Liver (tissue), 8 donors: ENCODE measurements at regions not wholly inside any gene's neighbourhood (a gene's known extent, or its start where the extent isn't known, plus 50 kb on each side); places are given as distances from the start of the nearest gene placed in this dataset.

Experiments
- DNase-seq: peaks from one replicate; pipeline ENCODE4 v3.0.0-alpha.2; 2017; ENCODE audit warnings: low spot score
- H3K27ac ChIP-seq, 2 donors: one replicate each; pipeline ENCODE4 v1.7.0; 2013; ENCODE audit warnings: inconsistent platforms in 2 of 2, low read length in 2 of 2, control low read depth in 1 of 2, low read depth in 1 of 2, mild to moderate bottlenecking in 1 of 2
- H3K27me3 ChIP-seq, 4 donors: one replicate each; pipeline versions ENCODE4 v1.6.1 to v1.7.0; 2013; ENCODE audit warnings: low read length in 3 of 4, inconsistent platforms in 1 of 4, mild to moderate bottlenecking in 1 of 4, moderate library complexity in 1 of 4; ENCODE audit not compliant: control insufficient read depth in 4 of 4, insufficient read depth in 4 of 4
- H3K36me3 ChIP-seq, 4 donors: one replicate each; pipeline versions ENCODE4 v1.6.1 to v1.7.0; 2013; ENCODE audit warnings: low read length in 3 of 4, mild to moderate bottlenecking in 3 of 4, low read depth in 1 of 4, moderate library complexity in 1 of 4; ENCODE audit not compliant: control insufficient read depth in 4 of 4, insufficient read depth in 3 of 4
- H3K4me1 ChIP-seq, 4 donors: one replicate each; pipeline versions ENCODE4 v1.6.1 to v1.7.0; 2013; ENCODE audit warnings: low read length in 3 of 4, mild to moderate bottlenecking in 3 of 4, moderate library complexity in 1 of 4; ENCODE audit not compliant: control insufficient read depth in 4 of 4, insufficient read depth in 4 of 4
- H3K4me3 ChIP-seq, 3 donors: one replicate each; pipeline versions ENCODE4 v1.6.1 to v1.7.0; 2013; ENCODE audit warnings: low read length in 3 of 3, control low read depth in 1 of 3, low read depth in 1 of 3, mild to moderate bottlenecking in 1 of 3
- H3K9ac ChIP-seq, 2 donors: one replicate each; pipeline ENCODE4 v1.7.0; 2013; ENCODE audit warnings: low read length in 2 of 2, mild to moderate bottlenecking in 2 of 2, moderate library complexity in 2 of 2, control low read depth in 1 of 2, low read depth in 1 of 2
- H3K9me3 ChIP-seq, 4 donors: one replicate each; pipeline versions ENCODE4 v1.6.1 to v1.7.0; 2013; ENCODE audit warnings: low read length in 3 of 4; ENCODE audit not compliant: control insufficient read depth in 4 of 4
- EGR1 ChIP-seq, 2 donors: IDR thresholded peaks; 2 replicates each; pipeline ENCODE4 v1.6.1; 2016 to 2018; ENCODE audit warnings: antibody characterized with exemption in 2 of 2, low read depth in 2 of 2
- FOXA2 ChIP-seq: IDR thresholded peaks from 2 replicates; pipeline ENCODE4 v1.6.1; 2016; ENCODE audit warnings: antibody characterized with exemption
- HNF4A ChIP-seq, 2 donors: conservative IDR thresholded peaks; 2 replicates each; pipeline ENCODE4 v1.6.1; 2016; ENCODE audit warnings: antibody characterized with exemption in 2 of 2, mild to moderate bottlenecking in 2 of 2
- HNF4G ChIP-seq: IDR thresholded peaks from 2 replicates; pipeline ENCODE4 v1.6.1; 2016; ENCODE audit warnings: antibody characterized with exemption
- NR2F2 ChIP-seq: IDR thresholded peaks from 2 replicates; pipeline ENCODE4 v1.6.1; 2016; ENCODE audit warnings: antibody characterized with exemption
- RAD21 ChIP-seq, 2 donors: IDR thresholded peaks; 2 replicates each; pipeline ENCODE4 v1.6.1; 2016; ENCODE audit warnings: antibody characterized with exemption in 2 of 2, mild to moderate bottlenecking in 2 of 2
- RXRA ChIP-seq, 2 donors: IDR thresholded peaks; 2 replicates each; pipeline ENCODE4 v1.6.1; 2017 to 2018; ENCODE audit warnings: antibody characterized with exemption in 2 of 2, mild to moderate bottlenecking in 1 of 2
- SP1 ChIP-seq: IDR thresholded peaks from 2 replicates; pipeline ENCODE4 v1.6.1; 2018; ENCODE audit warnings: antibody characterized with exemption, mild to moderate bottlenecking
- TAF1 ChIP-seq: conservative IDR thresholded peaks from 2 replicates; pipeline ENCODE4 v1.6.1; 2016; ENCODE audit warnings: antibody characterized with exemption, mild to moderate bottlenecking
- YY1 ChIP-seq: IDR thresholded peaks from 2 replicates; pipeline ENCODE4 v1.6.1; 2016; ENCODE audit warnings: antibody characterized with exemption, mild to moderate bottlenecking
- WGBS: extraction: QIAGEN DNeasy Blood & Tissue Kit; methylation state at CpG from one replicate; pipeline ENCODE4 v1.1.7; 2013; 5-methylcytosine and 5-hydroxymethylcytosine counted together
- TF ChIP-seq, protein P1 (sequence below): IDR thresholded peaks from 2 replicates; pipeline ENCODE4 v1.6.1; 2016; ENCODE audit warnings: antibody characterized with exemption
- TF ChIP-seq, protein P2 (sequence below): fragments of 150-350 bp; IDR thresholded peaks from 2 replicates; pipeline ENCODE4 v1.5.1; 2017; ENCODE audit warnings: improper control_type of control experiment, low read depth, low read length; ENCODE audit not compliant: missing input control
- TF ChIP-seq, protein P3 (sequence below): IDR thresholded peaks from 2 replicates; pipeline ENCODE4 v1.6.1; 2016; ENCODE audit warnings: antibody characterized with exemption
- TF ChIP-seq, protein P4 (sequence below): IDR thresholded peaks from 2 replicates; pipeline ENCODE4 v1.6.1; 2016; ENCODE audit warnings: antibody characterized with exemption
- TF ChIP-seq, protein P5 (sequence below): IDR thresholded peaks from 2 replicates; pipeline ENCODE4 v1.6.1; 2016; ENCODE audit warnings: antibody characterized with exemption, mild to moderate bottlenecking
- donor health status: healthy.
- donor health status: healthy.
- donor health status: healthy.
- donor health status: healthy.
- donor health status: healthy.

DNA sequence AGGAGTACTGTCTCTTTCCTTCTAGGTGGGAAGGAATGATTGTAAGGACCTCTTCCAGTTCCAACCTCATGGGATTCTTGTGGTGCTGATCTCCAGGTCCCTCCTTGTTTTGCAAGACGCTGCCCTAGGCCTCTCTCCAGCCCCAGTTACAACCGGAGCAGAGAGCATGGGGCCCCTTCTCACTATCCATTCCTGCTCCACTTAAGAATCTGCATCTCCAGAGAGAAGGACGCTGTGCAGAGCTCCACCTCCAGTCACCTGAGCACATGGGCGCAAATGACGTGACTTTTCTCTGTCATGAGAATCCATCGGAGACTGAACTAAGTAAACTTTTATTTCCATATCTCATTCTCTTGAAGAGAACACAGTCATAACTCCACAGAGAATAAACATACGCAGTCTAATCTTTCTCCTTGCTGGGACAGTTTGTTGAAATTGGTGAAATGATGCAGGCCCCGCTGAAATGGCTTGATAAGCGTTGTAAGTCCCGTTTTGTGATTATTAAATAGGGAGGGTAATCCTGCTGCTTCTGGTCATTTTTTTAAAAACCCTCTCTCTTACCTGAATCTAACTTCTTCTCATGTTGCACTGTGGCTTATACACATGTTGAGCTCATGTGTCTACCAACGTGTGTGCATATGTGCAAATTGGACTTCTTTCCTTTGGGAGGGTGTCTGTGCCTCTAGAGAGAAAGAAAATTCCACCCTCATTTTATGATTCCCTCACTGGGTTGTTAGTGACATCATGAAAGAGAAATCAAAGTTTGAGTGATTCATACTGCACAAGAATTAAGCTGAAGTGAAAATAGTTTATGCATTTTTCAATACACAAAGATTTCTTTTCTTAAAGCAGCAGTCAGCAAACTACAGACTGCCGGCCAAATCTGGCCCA lies 133.2 kb upstream of the TBX20 start:
- H3K36me3 ChIP-seq: no peaks in the 10 kb centered on the region
- H3K27ac ChIP-seq: peak overlapping the region in 1 of 2 donors; percentile 25
- no peaks in the 10 kb centered on the region for H3K9me3 ChIP-seq
- H3K4me1 ChIP-seq: no peaks in the 10 kb centered on the region
- TF ChIP-seq FOXA2 (no peak), HNF4A (conservative IDR thresholded peaks at IDR 0.05) (no peak), RXRA (IDR thresholded peaks at IDR 0.05) (no peak), HNF4G (no peak), RAD21 (IDR thresholded peaks at IDR 0.05) (no peak), NR2F2 (no peak), TAF1 (no peak), EGR1 (IDR thresholded peaks at IDR 0.05; ENCODE audit: low read depth in 2 of 2) (no peak), YY1 (no peak), SP1 (no peak)
- TF ChIP-seq, protein P1, sequence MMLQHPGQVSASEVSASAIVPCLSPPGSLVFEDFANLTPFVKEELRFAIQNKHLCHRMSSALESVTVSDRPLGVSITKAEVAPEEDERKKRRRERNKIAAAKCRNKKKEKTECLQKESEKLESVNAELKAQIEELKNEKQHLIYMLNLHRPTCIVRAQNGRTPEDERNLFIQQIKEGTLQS: no peak
- TF ChIP-seq, protein P2, sequence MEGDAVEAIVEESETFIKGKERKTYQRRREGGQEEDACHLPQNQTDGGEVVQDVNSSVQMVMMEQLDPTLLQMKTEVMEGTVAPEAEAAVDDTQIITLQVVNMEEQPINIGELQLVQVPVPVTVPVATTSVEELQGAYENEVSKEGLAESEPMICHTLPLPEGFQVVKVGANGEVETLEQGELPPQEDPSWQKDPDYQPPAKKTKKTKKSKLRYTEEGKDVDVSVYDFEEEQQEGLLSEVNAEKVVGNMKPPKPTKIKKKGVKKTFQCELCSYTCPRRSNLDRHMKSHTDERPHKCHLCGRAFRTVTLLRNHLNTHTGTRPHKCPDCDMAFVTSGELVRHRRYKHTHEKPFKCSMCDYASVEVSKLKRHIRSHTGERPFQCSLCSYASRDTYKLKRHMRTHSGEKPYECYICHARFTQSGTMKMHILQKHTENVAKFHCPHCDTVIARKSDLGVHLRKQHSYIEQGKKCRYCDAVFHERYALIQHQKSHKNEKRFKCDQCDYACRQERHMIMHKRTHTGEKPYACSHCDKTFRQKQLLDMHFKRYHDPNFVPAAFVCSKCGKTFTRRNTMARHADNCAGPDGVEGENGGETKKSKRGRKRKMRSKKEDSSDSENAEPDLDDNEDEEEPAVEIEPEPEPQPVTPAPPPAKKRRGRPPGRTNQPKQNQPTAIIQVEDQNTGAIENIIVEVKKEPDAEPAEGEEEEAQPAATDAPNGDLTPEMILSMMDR: no peak
- TF ChIP-seq, protein P3, sequence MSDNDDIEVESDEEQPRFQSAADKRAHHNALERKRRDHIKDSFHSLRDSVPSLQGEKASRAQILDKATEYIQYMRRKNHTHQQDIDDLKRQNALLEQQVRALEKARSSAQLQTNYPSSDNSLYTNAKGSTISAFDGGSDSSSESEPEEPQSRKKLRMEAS: no peak
- TF ChIP-seq, protein P4, sequence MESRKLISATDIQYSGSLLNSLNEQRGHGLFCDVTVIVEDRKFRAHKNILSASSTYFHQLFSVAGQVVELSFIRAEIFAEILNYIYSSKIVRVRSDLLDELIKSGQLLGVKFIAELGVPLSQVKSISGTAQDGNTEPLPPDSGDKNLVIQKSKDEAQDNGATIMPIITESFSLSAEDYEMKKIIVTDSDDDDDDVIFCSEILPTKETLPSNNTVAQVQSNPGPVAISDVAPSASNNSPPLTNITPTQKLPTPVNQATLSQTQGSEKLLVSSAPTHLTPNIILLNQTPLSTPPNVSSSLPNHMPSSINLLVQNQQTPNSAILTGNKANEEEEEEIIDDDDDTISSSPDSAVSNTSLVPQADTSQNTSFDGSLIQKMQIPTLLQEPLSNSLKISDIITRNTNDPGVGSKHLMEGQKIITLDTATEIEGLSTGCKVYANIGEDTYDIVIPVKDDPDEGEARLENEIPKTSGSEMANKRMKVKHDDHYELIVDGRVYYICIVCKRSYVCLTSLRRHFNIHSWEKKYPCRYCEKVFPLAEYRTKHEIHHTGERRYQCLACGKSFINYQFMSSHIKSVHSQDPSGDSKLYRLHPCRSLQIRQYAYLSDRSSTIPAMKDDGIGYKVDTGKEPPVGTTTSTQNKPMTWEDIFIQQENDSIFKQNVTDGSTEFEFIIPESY: no peak
- TF ChIP-seq, protein P5, sequence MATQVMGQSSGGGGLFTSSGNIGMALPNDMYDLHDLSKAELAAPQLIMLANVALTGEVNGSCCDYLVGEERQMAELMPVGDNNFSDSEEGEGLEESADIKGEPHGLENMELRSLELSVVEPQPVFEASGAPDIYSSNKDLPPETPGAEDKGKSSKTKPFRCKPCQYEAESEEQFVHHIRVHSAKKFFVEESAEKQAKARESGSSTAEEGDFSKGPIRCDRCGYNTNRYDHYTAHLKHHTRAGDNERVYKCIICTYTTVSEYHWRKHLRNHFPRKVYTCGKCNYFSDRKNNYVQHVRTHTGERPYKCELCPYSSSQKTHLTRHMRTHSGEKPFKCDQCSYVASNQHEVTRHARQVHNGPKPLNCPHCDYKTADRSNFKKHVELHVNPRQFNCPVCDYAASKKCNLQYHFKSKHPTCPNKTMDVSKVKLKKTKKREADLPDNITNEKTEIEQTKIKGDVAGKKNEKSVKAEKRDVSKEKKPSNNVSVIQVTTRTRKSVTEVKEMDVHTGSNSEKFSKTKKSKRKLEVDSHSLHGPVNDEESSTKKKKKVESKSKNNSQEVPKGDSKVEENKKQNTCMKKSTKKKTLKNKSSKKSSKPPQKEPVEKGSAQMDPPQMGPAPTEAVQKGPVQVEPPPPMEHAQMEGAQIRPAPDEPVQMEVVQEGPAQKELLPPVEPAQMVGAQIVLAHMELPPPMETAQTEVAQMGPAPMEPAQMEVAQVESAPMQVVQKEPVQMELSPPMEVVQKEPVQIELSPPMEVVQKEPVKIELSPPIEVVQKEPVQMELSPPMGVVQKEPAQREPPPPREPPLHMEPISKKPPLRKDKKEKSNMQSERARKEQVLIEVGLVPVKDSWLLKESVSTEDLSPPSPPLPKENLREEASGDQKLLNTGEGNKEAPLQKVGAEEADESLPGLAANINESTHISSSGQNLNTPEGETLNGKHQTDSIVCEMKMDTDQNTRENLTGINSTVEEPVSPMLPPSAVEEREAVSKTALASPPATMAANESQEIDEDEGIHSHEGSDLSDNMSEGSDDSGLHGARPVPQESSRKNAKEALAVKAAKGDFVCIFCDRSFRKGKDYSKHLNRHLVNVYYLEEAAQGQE: no peak
- no peak overlapping the region for H3K9ac ChIP-seq
- DNase-seq: no peak
- H3K4me3 ChIP-seq: no peak overlapping the region
- WGBS: 82% methylated on average over 12 of the region's 12 CpGs
- no peaks in the 10 kb centered on the region for H3K27me3 ChIP-seq
